H1 (cell line): ENCODE measurements at regions not wholly inside any gene's neighbourhood (a gene's known extent, or its start where the extent isn't known, plus 50 kb on each side); places are given as distances from the start of the nearest gene placed in this dataset.

ENCODE experiments used
- ATF2 ChIP-seq: IDR thresholded peaks from 2 replicates; pipeline ENCODE4 v1.6.1; 2012; ENCODE audit warnings: low read length, inconsistent platforms
- BRCA1 ChIP-seq: IDR thresholded peaks from 2 replicates; pipeline ENCODE4 v1.6.1; 2012; ENCODE audit warnings: low read depth, low read length, improper control_type of control experiment
- GTF2F1 ChIP-seq: IDR thresholded peaks from 2 replicates; pipeline ENCODE4 v1.6.1; 2012; ENCODE audit warnings: low read depth, low read length, improper control_type of control experiment, borderline replicate concordance
- JUND ChIP-seq: IDR thresholded peaks from 2 replicates; pipeline ENCODE4 v1.6.1; 2011; ENCODE audit warnings: mild to moderate bottlenecking, improper control_type of control experiment, low read length
- KDM1A ChIP-seq: fragments of 200-600, 300-600 bp; sonication (generic); IDR thresholded peaks from 2 replicates; pipeline ENCODE4 v1.7.1; 2016; ENCODE audit warnings: mild to moderate bottlenecking, low read length, borderline replicate concordance
- POLR2A ChIP-seq, 2 experiments: IDR thresholded peaks; 1 replicate in 1 of 2; 2 replicates in 1 of 2; pipeline ENCODE4 v1.6.1; 2011; ENCODE audit warnings: low read depth in 2 of 2, low read length in 2 of 2, mild to moderate bottlenecking in 2 of 2; ENCODE audit errors: control extremely low read depth in 1 of 2
- RBBP5 ChIP-seq: IDR thresholded peaks from 2 replicates; pipeline ENCODE4 v1.7.1; 2012; ENCODE audit warnings: low read depth, mild to moderate bottlenecking, inconsistent platforms, low read length, moderate library complexity, borderline replicate concordance
- SP1 ChIP-seq: IDR thresholded peaks from 2 replicates; pipeline ENCODE4 v1.6.1; 2011; ENCODE audit warnings: low read depth, low read length
- SRF ChIP-seq: IDR thresholded peaks from 2 replicates; pipeline ENCODE4 v1.6.1; 2011; ENCODE audit warnings: mild to moderate bottlenecking, low read depth, low read length, moderate library complexity
- TF ChIP-seq, protein P1 (sequence below): fragments of 300-600 bp; sonication (generic); IDR thresholded peaks from 2 replicates; pipeline ENCODE4 v1.7.1; 2012; ENCODE audit warnings: low read length, moderate library complexity, mild to moderate bottlenecking, inconsistent platforms; ENCODE audit not compliant: insufficient replicate concordance

GRCh38 chr14:100656996-100657395 is 69.7 kb upstream of the DLK1 start (continued):
- TF ChIP-seq, protein P1, sequence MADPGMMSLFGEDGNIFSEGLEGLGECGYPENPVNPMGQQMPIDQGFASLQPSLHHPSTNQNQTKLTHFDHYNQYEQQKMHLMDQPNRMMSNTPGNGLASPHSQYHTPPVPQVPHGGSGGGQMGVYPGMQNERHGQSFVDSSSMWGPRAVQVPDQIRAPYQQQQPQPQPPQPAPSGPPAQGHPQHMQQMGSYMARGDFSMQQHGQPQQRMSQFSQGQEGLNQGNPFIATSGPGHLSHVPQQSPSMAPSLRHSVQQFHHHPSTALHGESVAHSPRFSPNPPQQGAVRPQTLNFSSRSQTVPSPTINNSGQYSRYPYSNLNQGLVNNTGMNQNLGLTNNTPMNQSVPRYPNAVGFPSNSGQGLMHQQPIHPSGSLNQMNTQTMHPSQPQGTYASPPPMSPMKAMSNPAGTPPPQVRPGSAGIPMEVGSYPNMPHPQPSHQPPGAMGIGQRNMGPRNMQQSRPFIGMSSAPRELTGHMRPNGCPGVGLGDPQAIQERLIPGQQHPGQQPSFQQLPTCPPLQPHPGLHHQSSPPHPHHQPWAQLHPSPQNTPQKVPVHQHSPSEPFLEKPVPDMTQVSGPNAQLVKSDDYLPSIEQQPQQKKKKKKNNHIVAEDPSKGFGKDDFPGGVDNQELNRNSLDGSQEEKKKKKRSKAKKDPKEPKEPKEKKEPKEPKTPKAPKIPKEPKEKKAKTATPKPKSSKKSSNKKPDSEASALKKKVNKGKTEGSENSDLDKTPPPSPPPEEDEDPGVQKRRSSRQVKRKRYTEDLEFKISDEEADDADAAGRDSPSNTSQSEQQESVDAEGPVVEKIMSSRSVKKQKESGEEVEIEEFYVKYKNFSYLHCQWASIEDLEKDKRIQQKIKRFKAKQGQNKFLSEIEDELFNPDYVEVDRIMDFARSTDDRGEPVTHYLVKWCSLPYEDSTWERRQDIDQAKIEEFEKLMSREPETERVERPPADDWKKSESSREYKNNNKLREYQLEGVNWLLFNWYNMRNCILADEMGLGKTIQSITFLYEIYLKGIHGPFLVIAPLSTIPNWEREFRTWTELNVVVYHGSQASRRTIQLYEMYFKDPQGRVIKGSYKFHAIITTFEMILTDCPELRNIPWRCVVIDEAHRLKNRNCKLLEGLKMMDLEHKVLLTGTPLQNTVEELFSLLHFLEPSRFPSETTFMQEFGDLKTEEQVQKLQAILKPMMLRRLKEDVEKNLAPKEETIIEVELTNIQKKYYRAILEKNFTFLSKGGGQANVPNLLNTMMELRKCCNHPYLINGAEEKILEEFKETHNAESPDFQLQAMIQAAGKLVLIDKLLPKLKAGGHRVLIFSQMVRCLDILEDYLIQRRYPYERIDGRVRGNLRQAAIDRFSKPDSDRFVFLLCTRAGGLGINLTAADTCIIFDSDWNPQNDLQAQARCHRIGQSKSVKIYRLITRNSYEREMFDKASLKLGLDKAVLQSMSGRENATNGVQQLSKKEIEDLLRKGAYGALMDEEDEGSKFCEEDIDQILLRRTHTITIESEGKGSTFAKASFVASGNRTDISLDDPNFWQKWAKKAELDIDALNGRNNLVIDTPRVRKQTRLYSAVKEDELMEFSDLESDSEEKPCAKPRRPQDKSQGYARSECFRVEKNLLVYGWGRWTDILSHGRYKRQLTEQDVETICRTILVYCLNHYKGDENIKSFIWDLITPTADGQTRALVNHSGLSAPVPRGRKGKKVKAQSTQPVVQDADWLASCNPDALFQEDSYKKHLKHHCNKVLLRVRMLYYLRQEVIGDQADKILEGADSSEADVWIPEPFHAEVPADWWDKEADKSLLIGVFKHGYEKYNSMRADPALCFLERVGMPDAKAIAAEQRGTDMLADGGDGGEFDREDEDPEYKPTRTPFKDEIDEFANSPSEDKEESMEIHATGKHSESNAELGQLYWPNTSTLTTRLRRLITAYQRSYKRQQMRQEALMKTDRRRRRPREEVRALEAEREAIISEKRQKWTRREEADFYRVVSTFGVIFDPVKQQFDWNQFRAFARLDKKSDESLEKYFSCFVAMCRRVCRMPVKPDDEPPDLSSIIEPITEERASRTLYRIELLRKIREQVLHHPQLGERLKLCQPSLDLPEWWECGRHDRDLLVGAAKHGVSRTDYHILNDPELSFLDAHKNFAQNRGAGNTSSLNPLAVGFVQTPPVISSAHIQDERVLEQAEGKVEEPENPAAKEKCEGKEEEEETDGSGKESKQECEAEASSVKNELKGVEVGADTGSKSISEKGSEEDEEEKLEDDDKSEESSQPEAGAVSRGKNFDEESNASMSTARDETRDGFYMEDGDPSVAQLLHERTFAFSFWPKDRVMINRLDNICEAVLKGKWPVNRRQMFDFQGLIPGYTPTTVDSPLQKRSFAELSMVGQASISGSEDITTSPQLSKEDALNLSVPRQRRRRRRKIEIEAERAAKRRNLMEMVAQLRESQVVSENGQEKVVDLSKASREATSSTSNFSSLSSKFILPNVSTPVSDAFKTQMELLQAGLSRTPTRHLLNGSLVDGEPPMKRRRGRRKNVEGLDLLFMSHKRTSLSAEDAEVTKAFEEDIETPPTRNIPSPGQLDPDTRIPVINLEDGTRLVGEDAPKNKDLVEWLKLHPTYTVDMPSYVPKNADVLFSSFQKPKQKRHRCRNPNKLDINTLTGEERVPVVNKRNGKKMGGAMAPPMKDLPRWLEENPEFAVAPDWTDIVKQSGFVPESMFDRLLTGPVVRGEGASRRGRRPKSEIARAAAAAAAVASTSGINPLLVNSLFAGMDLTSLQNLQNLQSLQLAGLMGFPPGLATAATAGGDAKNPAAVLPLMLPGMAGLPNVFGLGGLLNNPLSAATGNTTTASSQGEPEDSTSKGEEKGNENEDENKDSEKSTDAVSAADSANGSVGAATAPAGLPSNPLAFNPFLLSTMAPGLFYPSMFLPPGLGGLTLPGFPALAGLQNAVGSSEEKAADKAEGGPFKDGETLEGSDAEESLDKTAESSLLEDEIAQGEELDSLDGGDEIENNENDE, result no peak
- TF ChIP-seq POLR2A (IDR thresholded peaks at IDR 0.05; ENCODE audit: control extremely low read depth in 1 of 2, low read depth in 2 of 2, low read length in 2 of 2) (no peak), SRF (no peak), SP1 (no peak), JUND (no peak), GTF2F1 (no peak), RBBP5 (no peak), BRCA1 (no peak), KDM1A (no peak), ATF2 (no peak)
